GDM1 (cell line): ENCODE measurements at regions not wholly inside any gene's neighbourhood (a gene's known extent, or its start where the extent isn't known, plus 50 kb on each side); places are given as distances from the start of the nearest gene placed in this dataset.
"Not testable (repeated sequence)": the region's sequence is repeated elsewhere in the genome, so short reads cannot be mapped to it uniquely, and the experiment has no call there.

Experiments used
- DNase-seq: peaks from one replicate; lab custom pipeline; 2025; lab: John Stamatoyannopoulos, UW

DNA sequence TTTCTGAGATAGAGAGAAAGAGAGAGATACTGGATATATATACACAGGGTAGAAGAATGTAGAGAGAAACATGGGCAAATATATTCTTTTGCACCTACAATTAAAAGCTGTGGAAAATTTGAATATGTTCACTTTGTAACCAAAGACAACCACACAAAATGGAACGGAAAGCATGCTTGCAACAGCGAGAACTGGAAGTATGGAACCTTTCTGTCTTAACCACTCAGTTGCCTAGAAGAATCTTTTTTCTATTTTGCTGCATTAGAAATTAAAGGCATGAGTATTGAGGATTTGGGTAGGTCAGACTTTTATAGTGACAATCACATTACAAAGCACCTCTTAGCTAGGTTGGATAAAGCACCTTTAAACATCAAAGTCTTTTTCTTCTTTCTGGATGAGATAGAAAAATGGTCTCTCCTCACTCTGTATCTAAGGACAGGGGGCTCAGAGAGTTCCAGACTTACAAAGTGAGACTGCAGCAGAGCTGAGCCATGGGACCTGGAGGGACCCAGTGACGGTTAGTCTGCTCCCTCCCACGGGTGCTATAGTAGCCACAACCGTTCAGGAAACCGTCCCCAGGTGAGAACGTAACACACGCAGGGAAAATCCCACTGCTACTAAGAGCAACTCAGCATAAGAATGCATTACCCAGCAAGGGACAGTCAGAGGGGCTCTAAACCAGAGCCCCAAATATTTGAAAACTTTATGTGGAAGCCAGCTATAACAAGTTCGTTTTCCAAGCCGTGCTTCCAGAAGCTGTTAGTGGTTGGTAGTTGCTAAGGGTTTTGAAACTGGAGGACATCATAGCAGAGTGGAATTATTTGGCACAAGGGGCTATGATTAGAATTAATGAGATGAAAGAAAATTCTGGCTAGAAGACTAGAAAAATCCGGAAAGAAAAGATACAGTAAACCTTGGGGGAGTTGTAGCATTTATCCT is 97.1 kb downstream of the DAD1 start:
- DNase-seq, result no peak

DNA sequence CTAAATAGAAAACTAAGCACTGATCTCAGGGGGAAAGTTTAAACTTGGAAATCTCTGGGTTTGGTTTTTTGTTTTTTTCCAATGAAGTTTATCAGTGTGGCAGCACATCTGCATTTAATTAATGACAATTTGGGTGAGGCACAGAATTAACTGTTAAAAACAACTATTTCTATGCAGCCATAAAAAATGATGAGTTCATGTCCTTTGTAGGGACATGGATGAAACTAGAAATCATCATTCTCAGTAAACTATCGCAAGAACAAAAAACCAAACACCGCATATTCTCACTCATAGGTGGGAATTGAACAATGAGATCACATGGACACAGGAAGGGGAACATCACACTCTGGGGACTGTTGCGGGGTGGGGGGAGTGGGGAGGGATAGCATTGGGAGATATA is 98.0 kb downstream of the DAD1 start:
- DNase-seq, result not testable (repeated sequence)

DNA sequence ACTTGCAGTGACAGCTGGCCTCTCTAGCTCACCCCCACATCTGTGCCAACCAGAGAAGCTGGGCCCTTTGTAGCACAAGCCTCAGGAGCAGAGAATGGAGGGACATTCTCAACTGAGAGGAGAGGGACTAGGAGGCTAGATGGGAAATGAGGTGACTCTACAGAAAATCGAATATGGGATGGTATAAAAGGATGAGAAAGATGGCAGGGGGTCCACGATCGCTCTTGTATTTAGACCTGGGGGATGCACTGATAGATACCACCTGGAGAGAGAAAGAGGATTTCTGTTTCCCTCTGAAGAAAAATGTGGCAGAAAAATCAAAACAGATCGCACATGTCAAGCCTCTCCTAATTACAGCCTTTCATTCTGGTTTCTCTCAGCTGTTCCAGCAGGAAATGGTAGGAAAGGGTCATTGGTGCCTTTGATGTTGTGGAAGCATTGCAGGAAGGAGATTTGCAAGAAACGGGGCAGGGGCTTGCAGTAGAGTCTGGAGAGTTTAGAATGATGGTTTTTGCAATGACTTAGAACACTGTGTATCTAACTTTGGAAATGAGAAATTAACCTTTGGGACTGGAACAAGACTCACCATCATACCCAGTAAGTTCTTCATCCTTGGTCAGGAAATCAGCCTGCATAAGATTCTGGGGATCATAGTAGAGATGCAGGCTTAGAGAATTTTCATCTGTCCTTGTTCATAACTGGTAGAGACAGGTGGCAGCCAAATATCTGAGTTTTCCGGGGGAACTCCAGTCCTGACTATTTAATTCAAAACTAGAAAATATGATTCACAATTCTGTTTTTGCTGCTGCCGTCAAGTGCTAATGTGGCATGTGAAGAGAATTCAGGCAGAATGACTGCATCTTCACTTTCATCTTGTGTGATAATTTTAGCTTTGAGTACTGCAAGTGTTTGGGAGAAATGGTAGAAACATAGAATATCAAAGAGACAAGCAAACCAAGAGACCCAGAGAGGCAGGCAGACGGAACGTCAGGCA is 98.8 kb downstream of the DAD1 start:
- no peak for DNase-seq

DNA sequence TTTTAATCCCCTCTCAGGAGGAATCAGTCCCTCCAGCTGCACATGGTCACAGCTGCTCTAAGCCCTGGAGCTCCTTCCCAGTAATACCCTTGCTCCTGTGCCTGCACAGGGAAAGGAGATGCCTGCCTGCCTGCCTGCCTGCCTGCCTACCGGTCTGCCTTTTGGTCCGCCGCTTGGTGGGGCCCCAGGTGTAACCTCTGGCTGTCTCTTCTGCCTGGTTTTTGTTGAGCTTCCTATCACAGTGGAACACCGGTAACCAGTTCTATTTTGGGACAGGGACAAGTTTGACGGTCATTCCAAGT is 99.8 kb downstream of the DAD1 start:
- DNase-seq, result no peak

DNA sequence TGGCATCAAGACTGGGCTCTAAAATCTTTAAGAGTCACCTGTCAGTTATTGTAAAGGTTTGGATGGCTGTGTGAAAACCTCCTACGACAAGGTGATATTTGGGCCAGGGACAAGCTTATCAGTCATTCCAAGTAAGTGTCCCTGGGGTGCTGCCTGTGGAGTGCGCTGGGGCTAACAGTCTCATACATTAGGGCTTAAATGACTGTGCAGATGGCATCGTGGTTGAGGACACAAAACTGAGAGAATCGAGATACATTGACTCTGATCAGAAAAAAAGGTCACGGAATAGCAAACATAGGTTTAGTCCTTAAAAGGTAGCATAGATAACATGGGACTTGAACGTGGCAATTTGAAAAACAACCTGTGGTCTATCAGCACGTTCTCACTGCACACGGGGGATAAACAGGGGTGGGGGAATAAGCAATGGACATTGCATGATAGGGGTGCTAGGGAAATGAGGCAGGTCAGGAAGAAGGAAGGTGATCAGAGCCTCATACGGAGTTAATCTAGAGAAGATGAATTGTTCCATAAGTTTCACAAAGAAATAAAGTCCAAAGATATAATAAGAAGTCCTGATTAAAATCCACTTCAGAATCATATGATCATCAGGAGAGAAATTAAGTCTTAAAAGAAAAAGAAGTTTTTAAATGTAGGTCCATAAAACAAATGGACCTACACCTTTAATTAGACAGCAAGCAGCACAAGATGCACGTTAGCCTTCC is 100.3 kb downstream of the DAD1 start:
- no peak for DNase-seq

- no peak for DNase-seq
These were observed 101.1 kb downstream of the DAD1 start for GRCh38 chr14:22487941-22488340.

GRCh38 chr14:22487401-22487800 is 101.6 kb downstream of the DAD1 start:
- DNase-seq, result no peak

GRCh38 chr14:22486675-22487074 is 102.3 kb downstream of the DAD1 start:
- DNase-seq, result no peak

- no peak for DNase-seq
These were observed 103.4 kb downstream of the DAD1 start for GRCh38 chr14:22485649-22486048.

DNA sequence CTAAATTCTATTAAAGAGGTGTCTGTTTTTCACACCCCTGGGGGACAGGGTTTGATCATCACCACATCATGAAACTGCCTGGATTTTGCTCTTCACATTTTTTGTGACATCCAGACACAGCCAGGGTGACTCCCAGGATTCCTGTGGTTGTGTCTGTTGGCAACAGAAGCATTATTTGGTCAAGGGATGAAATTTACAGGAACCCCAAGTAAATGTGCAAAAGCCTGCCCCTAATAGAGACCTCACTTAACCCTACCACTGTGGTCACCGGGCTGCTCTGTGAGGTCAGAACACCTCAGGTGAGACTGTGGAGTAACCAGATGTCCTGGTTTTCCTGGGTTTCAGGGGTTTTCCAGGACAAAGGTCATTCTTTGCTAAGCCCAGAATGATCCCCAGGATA is 103.8 kb downstream of the DAD1 start:
- DNase-seq, result no peak

GRCh38 chr14:22484632-22485031 is 104.4 kb downstream of the DAD1 start:
- DNase-seq, result no peak

- DNase-seq, result no peak
These were observed 105.0 kb downstream of the DAD1 start for GRCh38 chr14:22483863-22484593.

DNA sequence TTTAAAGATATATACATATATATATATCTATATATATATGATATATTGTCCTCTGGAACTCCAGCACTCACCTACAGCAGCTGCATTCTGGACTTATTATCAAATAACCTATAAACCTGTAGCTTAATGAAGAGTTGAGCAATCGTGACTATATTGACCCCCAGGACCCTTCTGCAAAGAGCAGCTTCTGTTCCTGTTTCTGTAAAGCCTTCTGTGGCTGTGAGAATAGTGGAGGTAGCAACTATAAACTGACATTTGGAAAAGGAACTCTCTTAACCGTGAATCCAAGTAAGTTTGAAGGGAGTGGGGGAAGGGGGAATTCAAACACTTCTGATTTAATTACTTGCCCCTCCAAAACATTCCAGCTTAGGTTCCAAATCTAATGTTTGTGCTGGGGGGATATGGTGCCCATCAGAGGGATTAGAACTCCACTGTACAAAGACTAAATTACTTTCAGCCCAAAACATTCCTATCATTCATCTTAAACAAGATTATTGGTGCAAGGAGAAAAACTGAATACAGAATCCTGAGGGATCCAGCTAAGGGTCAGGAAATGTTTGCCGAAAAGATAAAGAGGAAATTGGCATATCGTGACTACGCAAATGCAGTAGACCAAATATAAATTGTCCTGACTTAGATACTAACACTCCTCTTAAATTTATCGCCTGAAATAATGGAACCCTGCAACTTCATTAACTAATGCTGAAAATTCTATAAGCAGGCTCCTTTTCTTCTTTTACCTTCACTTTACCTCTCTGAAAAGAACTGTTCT is 106.1 kb downstream of the DAD1 start:
- DNase-seq, result no peak

- DNase-seq, result no peak
These were observed 106.8 kb downstream of the DAD1 start for GRCh38 chr14:22482085-22482694.

DNA sequence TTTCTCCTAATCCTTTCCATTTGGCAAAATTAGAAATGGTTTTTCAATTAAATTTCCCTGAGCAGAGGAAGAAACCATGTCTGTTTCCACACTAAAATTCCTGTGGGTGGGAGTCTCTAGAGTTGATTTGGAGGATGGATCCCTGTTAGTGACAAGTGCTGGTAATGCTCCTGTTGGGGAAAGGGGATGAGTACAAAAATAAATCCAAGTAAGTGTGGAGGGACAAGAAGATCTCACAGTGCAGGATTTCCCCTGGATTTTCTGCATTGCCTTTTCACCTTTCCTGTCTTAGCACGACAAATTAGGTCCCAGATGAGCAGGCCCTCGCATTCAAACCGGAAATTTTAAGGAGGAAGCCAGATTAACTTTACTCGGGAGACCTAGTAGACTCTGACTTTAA is 107.5 kb downstream of the DAD1 start:
- DNase-seq, result no peak

GRCh38 chr14:22479776-22480464 is 109.1 kb downstream of the DAD1 start:
- no peak for DNase-seq

DNA sequence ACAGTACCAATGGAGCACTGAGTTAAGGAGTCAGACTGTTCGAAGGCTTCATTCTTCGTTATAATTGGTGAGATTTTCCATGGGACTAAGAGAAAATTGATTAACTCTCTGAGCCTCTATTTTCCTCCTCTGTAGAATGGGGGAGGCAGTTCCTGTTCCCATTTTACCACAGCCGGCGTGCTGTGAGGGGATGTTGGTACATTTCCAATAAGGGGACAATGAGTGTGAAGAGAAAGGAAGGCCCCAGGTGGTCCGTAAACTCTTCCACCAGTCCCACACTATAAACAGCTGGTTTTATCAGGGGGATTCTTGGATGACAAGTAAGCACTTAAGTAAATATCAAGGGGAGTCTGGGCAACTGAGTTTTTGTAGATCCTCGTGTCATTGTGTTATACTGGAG is 109.9 kb downstream of the DAD1 start:
- no peak for DNase-seq

DNA sequence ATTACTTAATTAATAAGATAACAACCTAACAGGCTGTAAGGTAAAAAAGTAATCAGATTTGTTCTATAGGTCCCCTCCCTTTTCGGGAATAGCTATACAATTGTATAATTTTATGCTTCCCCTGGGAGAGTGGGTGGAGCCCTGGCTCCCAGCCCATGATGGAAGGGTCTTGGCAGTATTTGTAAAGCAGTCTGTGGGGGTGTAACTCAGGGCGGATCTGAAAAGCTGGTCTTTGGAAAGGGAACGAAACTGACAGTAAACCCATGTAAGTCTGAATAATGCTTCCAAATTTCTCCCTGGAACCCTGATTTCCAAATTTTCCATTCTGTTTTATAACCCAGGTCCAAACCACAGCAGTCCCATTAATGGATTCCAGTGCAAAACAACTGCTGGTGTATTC is 110.4 kb downstream of the DAD1 start:
- no peak for DNase-seq

GRCh38 chr14:22478247-22478646 is 110.8 kb downstream of the DAD1 start:
- DNase-seq, result no peak
